Lung (tissue), 11 donors: ENCODE measurements at regions not wholly inside any gene's neighbourhood (a gene's known extent, or its start where the extent isn't known, plus 50 kb on each side); places are given as distances from the start of the nearest gene placed in this dataset.
A peak's percentile ranks its signal among the peaks of the same experiment; 100 is the strongest.
"Not testable (repeated sequence)": the region's sequence is repeated elsewhere in the genome, so short reads cannot be mapped to it uniquely, and the experiment has no call there.

Source experiments
- ATAC-seq: fragments of 200-7000 bp; cut with Tn5 transposase; one replicate; pipeline ENCODE4 v1.9.1; 2020; ENCODE audit warnings: moderate number of reproducible peaks; ENCODE audit not compliant: insufficient read depth, low FRiP score
- DNase-seq, 3 donors: peaks; one replicate each; pipeline ENCODE4 v3.0.0-alpha.2; 2013 to 2017
- H3K27ac ChIP-seq, 2 donors: one replicate each; pipeline ENCODE4 v1.5.1; 2013; ENCODE audit warnings: mild to moderate bottlenecking in 2 of 2, moderate library complexity in 2 of 2, control low read depth in 1 of 2, inconsistent platforms in 1 of 2, low read depth in 1 of 2, low read length in 1 of 2
- H3K27me3 ChIP-seq, 3 donors: one replicate each; pipeline ENCODE4 v1.5.1; 2013; ENCODE audit warnings: low read length in 2 of 3; ENCODE audit not compliant: control insufficient read depth in 3 of 3, insufficient read depth in 3 of 3
- H3K36me3 ChIP-seq, 4 donors: one replicate each; pipeline ENCODE4 v1.5.1; 2013; ENCODE audit warnings: low read length in 4 of 4, mild to moderate bottlenecking in 1 of 4, moderate library complexity in 1 of 4; ENCODE audit not compliant: control insufficient read depth in 4 of 4, insufficient read depth in 4 of 4
- H3K4me1 ChIP-seq, 5 donors: one replicate each; pipeline ENCODE4 v1.5.1; 2013; ENCODE audit warnings: low read length in 5 of 5, mild to moderate bottlenecking in 2 of 5, moderate library complexity in 1 of 5; ENCODE audit not compliant: control insufficient read depth in 5 of 5, insufficient read depth in 5 of 5
- H3K4me3 ChIP-seq: one replicate; pipeline ENCODE4 v1.5.1; 2013; ENCODE audit warnings: mild to moderate bottlenecking, control low read depth, moderate library complexity
- H3K9ac ChIP-seq, 2 donors: one replicate each; pipeline ENCODE4 v1.5.1; 2013; ENCODE audit warnings: low read length in 2 of 2, control low read depth in 1 of 2; ENCODE audit not compliant: insufficient read depth in 1 of 2
- H3K9me3 ChIP-seq, 4 donors: one replicate each; pipeline ENCODE4 v1.5.1; 2013; ENCODE audit warnings: low read length in 3 of 4, mild to moderate bottlenecking in 1 of 4, moderate library complexity in 1 of 4; ENCODE audit not compliant: control insufficient read depth in 4 of 4, insufficient read depth in 3 of 4
- WGBS, 2 donors: extraction: QIAGEN DNeasy Blood & Tissue Kit; methylation state at CpG; one replicate each; pipeline ENCODE4 v1.1.7; 2013; 5-methylcytosine and 5-hydroxymethylcytosine counted together
- TF ChIP-seq, protein P1 (sequence below): IDR thresholded peaks from 2 replicates; pipeline ENCODE4 v1.5.1; 2012; ENCODE audit warnings: mild to moderate bottlenecking; ENCODE audit errors: control extremely low read depth, extremely low read depth
- donor health status: control.
- donor health status: control.
- donor health status: Bipolar disorder and iron deficiency.
- donor health status: healthy.
- donor health status: DM: yes; HTN: yes; CAD: no.

DNA sequence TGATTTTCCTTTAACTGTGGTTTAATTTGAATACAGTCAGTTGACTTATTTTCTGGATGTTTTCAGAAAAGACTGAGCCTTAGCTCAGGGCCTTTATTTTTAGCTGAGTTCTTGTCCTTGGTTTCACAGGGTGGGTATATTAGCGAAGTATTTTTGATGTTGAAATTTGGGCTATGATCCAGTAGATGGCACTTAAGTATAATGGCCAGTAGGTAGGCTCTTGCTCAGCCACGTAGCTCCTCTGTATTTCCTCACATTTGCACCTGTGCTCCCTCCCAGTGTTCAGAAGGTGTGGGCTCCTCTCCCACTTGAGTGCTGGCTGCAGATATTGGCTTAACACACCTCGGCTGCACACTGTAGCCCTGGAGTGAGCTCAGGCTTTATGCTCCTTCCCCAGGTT, 549.9 kb upstream of the AMOT start:
- Histone ChIP-seq H3K4me3 (no peak overlapping the region), H3K27me3 (peaks cover 0 to 13% (median 2%) of the 10 kb centered on the region in 3 donors), H3K4me1 (no peaks in the 10 kb centered on the region), H3K27ac (no peak overlapping the region), H3K9me3 (peaks cover 0 to 3% (median 0%) of the 10 kb centered on the region in 4 donors), H3K36me3 (no peaks in the 10 kb centered on the region), H3K9ac (no peak overlapping the region)
- TF ChIP-seq, protein P1, sequence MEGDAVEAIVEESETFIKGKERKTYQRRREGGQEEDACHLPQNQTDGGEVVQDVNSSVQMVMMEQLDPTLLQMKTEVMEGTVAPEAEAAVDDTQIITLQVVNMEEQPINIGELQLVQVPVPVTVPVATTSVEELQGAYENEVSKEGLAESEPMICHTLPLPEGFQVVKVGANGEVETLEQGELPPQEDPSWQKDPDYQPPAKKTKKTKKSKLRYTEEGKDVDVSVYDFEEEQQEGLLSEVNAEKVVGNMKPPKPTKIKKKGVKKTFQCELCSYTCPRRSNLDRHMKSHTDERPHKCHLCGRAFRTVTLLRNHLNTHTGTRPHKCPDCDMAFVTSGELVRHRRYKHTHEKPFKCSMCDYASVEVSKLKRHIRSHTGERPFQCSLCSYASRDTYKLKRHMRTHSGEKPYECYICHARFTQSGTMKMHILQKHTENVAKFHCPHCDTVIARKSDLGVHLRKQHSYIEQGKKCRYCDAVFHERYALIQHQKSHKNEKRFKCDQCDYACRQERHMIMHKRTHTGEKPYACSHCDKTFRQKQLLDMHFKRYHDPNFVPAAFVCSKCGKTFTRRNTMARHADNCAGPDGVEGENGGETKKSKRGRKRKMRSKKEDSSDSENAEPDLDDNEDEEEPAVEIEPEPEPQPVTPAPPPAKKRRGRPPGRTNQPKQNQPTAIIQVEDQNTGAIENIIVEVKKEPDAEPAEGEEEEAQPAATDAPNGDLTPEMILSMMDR, result no peak
- DNase-seq, result no peak
- WGBS, 2 donors, result 72 to 86% methylated on average over 3 of the region's 3 CpGs
- no peak for ATAC-seq

DNA sequence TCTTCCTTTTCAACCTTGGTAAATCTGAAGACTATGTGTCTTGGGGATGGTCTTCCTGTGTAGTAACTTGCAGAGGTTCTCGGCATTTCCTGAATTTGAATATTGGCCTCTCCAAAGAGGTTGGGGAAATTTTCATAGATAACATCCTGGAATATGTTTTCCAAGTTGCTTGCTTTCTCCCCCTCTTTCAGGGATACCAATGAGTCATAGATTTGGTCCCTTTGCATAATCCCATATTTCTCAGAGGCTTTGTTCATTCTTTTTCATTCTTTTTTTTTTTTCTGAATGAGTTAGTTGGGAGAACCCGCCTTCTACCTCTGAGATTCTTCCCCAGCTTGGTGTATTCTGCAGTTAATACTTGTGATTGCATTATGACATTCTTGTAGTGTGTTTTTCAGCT, 549.2 kb upstream of the AMOT start:
- 91 to 100% methylated on average over 2 of the region's 2 CpGs for WGBS, 2 donors
- TF ChIP-seq, protein P1, result no peak
- DNase-seq, result no peak

GRCh38 chrX:113384628-113385027, 544.0 kb upstream of the AMOT start:
- WGBS, 2 donors, result 47 to 75% methylated on average over 3 of the region's 3 CpGs
- DNase-seq (peak in 2 of 3 donors; percentile 5 to 28), ATAC-seq (peak; percentile 27)

More for the DNA sequence above, 549.2 kb upstream of the AMOT start:
- Histone ChIP-seq H3K27me3 (peaks cover 0 to 13% (median 2%) of the 10 kb centered on the region in 3 donors), H3K36me3 (no peaks in the 10 kb centered on the region), H3K4me1 (no peaks in the 10 kb centered on the region), H3K9ac (no peak overlapping the region), H3K27ac (no peak overlapping the region), H3K4me3 (no peak overlapping the region), H3K9me3 (peaks cover 0 to 3% (median 0%) of the 10 kb centered on the region in 4 donors)
- no peak for ATAC-seq

DNA sequence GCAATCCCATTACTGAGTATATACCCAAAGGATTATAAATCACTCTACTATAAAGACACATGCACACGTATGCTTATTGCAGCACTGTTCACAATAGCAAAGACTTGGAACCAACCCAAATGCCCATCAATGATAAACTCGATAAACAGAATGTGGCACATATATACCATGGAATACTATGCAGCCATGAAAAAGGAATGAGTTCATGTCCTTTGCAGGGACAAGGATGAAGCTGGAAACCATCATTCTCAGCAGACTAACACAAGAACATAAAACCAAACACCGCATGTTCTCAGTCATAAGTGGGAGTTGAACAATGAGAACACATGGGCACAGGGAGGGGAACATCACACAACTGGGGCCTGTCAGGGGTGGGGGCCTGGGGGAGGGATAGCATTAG, 532.8 kb upstream of the AMOT start:
- H3K9me3 ChIP-seq, H3K27ac ChIP-seq, ATAC-seq, H3K36me3 ChIP-seq, DNase-seq, H3K9ac ChIP-seq, H3K4me3 ChIP-seq, H3K4me1 ChIP-seq: not testable (repeated sequence)
- WGBS, 2 donors, result 93 to 94% methylated on average over 3 of the region's 3 CpGs
- H3K27me3 ChIP-seq, result peaks cover 0 to 13% (median 0%) of the 10 kb centered on the region in 3 donors

More at GRCh38 chrX:113384628-113385027, 544.0 kb upstream of the AMOT start:
- Histone ChIP-seq H3K9ac (no peak overlapping the region), H3K4me3 (no peak overlapping the region), H3K4me1 (no peaks in the 10 kb centered on the region), H3K36me3 (no peaks in the 10 kb centered on the region), H3K27ac (no peak overlapping the region), H3K9me3 (no peaks in the 10 kb centered on the region), H3K27me3 (peaks cover 0 to 15% (median 0%) of the 10 kb centered on the region in 3 donors)
- TF ChIP-seq, protein P1, result no peak
